HEK293T (cell line): ENCODE measurements at regions not wholly inside any gene's neighbourhood (a gene's known extent, or its start where the extent isn't known, plus 50 kb on each side); places are given as distances from the start of the nearest gene placed in this dataset.
"Not testable (repeated sequence)": the region's sequence is repeated elsewhere in the genome, so short reads cannot be mapped to it uniquely, and the experiment has no call there.

Source experiments
- CTCF ChIA-PET: fragments of 350-600 bp; formaldehyde crosslinking; extraction: SDS; loops from one replicate; lab custom pipeline; 2021; ENCODE audit warnings: antibody characterized with exemption, inconsistent platforms; lab: Yijun Ruan, JAX
- POLR2A ChIA-PET: fragments of 350-600 bp; formaldehyde crosslinking; extraction: SDS; loops from one replicate; lab custom pipeline; 2020; ENCODE audit warnings: antibody characterized with exemption, inconsistent platforms; lab: Yijun Ruan, JAX
- DNase-seq: peaks from one replicate; pipeline ENCODE4 v3.0.0; 2012; ENCODE audit warnings: mixed read lengths; ENCODE audit errors: extremely low spot score
- ARNT ChIP-seq: fragments of 450-650 bp; IDR thresholded peaks from 2 replicates; pipeline ENCODE4 v1.6.1; 2017; ENCODE audit warnings: mild to moderate bottlenecking
- BHLHE40 ChIP-seq: fragments of 450-650 bp; IDR thresholded peaks from 2 replicates; pipeline ENCODE4 v1.6.1; 2016; ENCODE audit warnings: mild to moderate bottlenecking, moderate library complexity, borderline replicate concordance
- CTBP1 ChIP-seq: fragments of 450-650 bp; IDR thresholded peaks from 2 replicates; pipeline ENCODE4 v1.6.1; 2016; ENCODE audit warnings: borderline replicate concordance
- ELF4 ChIP-seq: fragments of 450-650 bp; IDR thresholded peaks from 2 replicates; pipeline ENCODE4 v1.6.1; 2017; ENCODE audit warnings: antibody characterized with exemption
- FOXA1 ChIP-seq: fragments of 450-650 bp; IDR thresholded peaks from 2 replicates; pipeline ENCODE4 v1.6.1; 2016; ENCODE audit warnings: mild to moderate bottlenecking
- FOXK2 ChIP-seq: fragments of 450-650 bp; IDR thresholded peaks from 2 replicates; pipeline ENCODE4 v1.6.1; 2016; ENCODE audit warnings: mild to moderate bottlenecking
- FOXM1 ChIP-seq: fragments of 450-650 bp; IDR thresholded peaks from 2 replicates; pipeline ENCODE4 v1.6.1; 2017; ENCODE audit warnings: mild to moderate bottlenecking, borderline replicate concordance
- HDGF ChIP-seq: fragments of 450-650 bp; IDR thresholded peaks from 2 replicates; pipeline ENCODE4 v1.6.1; 2017; ENCODE audit warnings: antibody characterized with exemption, borderline replicate concordance
- L3MBTL2 ChIP-seq: fragments of 450-650 bp; conservative IDR thresholded peaks from 2 replicates; pipeline ENCODE4 v1.6.1; 2016; ENCODE audit warnings: mild to moderate bottlenecking
- LEF1 ChIP-seq: fragments of 450-650 bp; IDR thresholded peaks from 2 replicates; pipeline ENCODE4 v1.6.1; 2017; ENCODE audit warnings: mild to moderate bottlenecking, borderline replicate concordance
- NFRKB ChIP-seq: fragments of 450-650 bp; IDR thresholded peaks from 2 replicates; pipeline ENCODE4 v1.6.1; 2016; ENCODE audit warnings: mild to moderate bottlenecking, moderate library complexity
- SP1 ChIP-seq: fragments of 450-650 bp; IDR thresholded peaks from 2 replicates; pipeline ENCODE4 v1.6.1; 2017
- SUZ12 ChIP-seq: fragments of 450-650 bp; IDR thresholded peaks from 2 replicates; pipeline ENCODE4 v1.6.1; 2016; ENCODE audit warnings: mild to moderate bottlenecking
- TARDBP ChIP-seq: fragments of 450-650 bp; IDR thresholded peaks from 2 replicates; pipeline ENCODE4 v1.6.1; 2016
- ZNF384 ChIP-seq: fragments of 450-650 bp; IDR thresholded peaks from 2 replicates; pipeline ENCODE4 v1.6.1; 2016
- TF ChIP-seq, protein P1 (sequence below): fragments of 450-650 bp; IDR thresholded peaks from 2 replicates; pipeline ENCODE4 v1.6.1; 2016

DNA sequence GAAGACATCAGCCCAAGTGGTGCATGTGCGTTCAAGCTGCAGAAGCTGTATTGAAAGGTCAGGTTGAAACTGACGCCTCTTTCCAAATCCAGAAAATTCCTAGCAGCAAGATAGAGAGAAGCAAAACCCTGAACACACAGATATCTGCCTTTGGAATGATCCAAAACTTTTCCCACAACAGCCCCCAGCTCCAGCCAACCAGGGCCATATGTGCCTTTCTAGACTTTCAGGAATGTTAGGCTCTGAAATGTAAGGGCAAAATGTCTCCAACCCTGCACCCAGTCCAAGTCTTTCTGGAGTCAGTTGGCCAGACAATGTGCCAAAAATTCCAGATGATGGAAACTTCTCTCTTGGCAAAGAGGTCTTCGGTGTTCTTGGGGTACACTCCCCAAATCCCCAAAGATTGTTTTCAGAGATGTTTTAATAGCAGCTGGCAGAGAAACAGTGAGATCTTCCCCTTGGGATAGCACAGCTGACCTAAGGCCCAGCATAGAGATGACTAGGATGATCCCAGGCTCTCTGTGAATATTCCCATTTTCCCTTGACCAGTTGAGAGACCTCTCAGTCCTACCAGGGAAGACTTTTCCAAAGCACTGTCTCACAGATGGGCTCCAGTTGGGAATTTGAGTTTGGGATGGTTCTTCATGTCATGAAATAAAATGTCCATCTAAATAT lies 440.4 kb upstream of the CD180 start:
- POLR2A ChIA-PET: no interaction called here
- no peak for TF ChIP-seq L3MBTL2
- no peak for TF ChIP-seq SUZ12
- TF ChIP-seq FOXA1: no peak
- no peak for TF ChIP-seq NFRKB
- TF ChIP-seq ELF4: no peak
- TF ChIP-seq, protein P1, sequence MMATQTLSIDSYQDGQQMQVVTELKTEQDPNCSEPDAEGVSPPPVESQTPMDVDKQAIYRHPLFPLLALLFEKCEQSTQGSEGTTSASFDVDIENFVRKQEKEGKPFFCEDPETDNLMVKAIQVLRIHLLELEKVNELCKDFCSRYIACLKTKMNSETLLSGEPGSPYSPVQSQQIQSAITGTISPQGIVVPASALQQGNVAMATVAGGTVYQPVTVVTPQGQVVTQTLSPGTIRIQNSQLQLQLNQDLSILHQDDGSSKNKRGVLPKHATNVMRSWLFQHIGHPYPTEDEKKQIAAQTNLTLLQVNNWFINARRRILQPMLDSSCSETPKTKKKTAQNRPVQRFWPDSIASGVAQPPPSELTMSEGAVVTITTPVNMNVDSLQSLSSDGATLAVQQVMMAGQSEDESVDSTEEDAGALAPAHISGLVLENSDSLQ: no peak
- TF ChIP-seq FOXK2: no peak
- TF ChIP-seq ZNF384: no peak
- CTCF ChIA-PET: no interaction called here
- no peak for DNase-seq

DNA sequence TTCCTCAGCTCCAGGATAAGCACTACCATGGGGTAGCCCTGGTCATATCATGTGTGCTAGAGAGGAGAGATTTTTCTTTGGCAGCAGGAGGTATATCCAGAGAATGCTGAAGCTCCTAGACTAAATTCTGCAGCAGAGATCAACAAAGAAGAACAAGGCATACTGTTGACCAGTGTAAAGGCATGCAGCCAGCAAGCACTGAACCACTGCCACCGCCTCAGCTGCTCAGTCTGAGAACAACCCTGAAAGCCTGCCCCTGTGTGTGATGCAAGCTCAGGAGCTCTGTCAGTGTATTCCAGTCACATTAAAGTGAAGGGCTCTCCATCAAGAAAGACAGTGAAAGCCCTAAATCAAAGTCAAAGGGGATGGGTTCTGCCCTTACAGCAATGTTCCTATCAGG lies 439.5 kb upstream of the CD180 start:
- CTCF ChIA-PET: no interaction called here
- DNase-seq: no peak
- TF ChIP-seq, protein P1: no peak
- TF ChIP-seq FOXM1 (no peak), ARNT (no peak), CTBP1 (no peak)
- POLR2A ChIA-PET: no interaction called here

DNA sequence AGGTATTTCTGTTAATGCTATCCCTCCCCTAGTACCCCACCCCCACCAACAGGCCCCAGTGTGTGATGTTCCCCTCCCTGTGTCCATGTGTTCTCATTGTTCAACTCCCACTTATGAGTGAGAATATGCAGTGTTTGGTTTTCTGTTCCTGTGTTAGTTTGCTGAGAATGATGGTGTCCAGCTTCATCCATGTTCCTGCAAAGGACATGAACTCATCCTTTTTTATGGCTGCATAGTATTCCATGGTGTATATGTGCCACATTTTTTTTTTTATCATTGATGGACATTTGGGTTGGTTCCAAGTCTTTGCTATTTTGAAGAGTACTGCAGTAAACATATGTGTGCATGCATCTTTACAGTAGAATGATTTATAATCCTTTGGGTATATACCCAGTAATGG lies 430.5 kb upstream of the CD180 start:
- DNase-seq, CTCF ChIA-PET, POLR2A ChIA-PET: not testable (repeated sequence)

DNA sequence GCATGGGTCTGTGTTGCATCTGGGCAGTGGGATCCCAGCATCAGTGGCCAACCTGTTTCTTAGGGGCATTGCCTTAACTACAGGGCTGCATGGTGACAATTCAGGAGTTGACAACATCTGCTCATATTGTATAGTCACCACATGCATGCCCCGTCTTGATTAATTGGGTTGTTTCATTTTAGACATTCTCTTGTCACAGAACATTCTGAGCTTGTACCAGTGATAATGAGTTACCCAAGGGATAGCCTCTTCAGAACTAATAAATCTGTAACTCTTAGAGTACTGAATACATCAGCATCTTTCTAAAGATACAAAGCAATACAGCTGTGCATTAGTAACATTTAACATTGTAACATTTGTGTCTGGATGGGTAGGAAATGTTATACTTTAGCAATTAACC lies 426.5 kb upstream of the CD180 start:
- ChIA-PET POLR2A (no interaction called here), CTCF (no interaction called here)
- TF ChIP-seq LEF1 (no peak), CTBP1 (no peak), NFRKB (no peak), ELF4 (no peak), FOXK2 (no peak)

DNA sequence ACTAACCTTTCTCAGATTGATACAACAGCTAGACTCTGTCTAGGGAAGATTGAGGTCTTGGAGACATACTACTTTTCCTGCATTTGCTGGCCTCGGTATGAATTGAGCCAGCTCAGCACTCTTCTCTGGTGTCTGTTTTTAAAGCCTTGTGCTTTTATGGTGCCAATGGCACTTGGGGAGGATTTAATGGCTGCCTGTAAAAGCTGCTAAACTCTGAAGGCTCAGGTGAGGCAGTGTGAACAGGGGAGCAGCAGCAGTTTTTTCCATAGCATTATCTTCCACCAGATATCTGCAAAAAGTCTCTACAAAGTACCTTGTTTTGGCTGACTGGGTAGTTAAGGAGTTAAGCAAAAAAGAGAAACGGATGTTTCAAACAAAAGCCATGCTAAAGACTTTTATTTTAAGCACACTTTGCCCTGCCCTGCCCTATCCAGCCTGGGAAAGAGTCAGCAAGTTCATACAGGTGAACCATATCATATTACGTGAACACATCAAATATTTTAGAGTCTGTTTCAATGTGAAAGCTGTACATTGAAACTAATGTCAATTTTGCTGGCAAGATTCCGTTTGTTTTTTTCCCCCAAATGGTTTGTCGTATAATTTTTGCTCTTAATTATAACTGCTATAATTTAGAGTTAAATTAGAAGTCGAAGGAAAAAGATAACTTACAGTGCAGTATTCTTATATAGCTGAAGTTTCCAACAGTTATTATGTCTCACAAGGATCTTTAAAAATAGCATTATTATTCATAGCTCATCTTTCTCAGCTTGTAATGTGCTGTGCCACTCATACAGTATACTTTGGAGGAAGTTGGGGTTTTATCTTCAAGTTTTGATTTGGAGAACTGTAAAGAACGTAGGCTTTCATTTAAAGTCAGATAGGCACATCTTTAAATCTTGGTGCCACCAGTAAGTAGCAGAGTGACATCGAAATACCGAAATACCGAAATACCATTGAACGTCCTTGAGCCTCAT lies 424.1 kb upstream of the CD180 start:
- DNase-seq: no peak
- CTCF ChIA-PET: no interaction called here
- POLR2A ChIA-PET: no interaction called here
- TF ChIP-seq SUZ12 (no peak), SP1 (no peak), NFRKB (no peak), CTBP1 (no peak)

More for the DNA sequence above, 426.5 kb upstream of the CD180 start:
- no peak for DNase-seq

DNA sequence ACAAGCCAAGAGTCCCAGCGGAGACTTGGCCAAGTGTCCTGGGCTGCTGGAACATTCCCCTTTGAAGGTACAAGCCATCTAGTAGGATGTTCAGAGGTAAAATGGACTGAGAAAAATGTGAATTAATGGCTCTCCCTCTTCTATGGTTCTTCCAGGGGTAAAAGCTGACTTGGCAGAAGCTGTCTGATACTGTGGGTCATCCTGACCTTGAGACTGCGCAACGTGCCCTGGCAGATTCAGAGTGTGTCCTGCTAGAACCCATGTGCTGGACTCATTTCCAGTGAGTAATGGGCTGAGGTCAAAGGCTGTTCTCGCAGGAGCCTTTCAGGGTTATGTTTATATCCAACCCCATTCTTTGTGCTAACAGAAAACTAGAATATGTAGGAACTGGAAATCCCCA lies 423.0 kb upstream of the CD180 start:
- no peak for TF ChIP-seq ELF4
- no peak for TF ChIP-seq FOXA1
- TF ChIP-seq SP1: no peak
- no peak for TF ChIP-seq FOXM1
- no peak for TF ChIP-seq HDGF
- TF ChIP-seq FOXK2: no peak
- no peak for TF ChIP-seq BHLHE40
- TF ChIP-seq NFRKB: no peak
- no peak for TF ChIP-seq CTBP1
- no peak for TF ChIP-seq ARNT
- TF ChIP-seq TARDBP: no peak
- TF ChIP-seq SUZ12: no peak
- TF ChIP-seq LEF1: no peak
- no peak for TF ChIP-seq L3MBTL2
- TF ChIP-seq ZNF384: no peak
- TF ChIP-seq, protein P1: no peak
- CTCF ChIA-PET: no interaction called here
- POLR2A ChIA-PET: no interaction called here
- no peak for DNase-seq

DNA sequence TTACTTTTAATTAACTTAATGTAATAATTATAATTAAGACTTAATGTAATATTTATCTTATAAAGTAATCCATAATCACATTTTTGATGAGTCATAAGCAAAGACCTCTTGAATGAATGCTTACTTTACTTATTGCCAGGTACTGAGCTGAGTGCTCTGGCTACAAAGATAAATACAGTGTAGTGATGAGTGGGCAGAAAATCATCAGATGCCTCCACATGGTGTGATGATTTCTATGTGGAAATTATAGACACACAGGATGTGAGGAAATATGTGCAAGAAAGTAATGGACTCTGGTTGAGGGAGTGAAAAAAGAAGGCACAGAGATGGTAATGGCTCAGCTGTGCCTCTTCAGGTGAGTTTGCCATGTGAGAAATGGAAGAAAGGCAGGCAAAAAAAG lies 422.6 kb upstream of the CD180 start:
- no peak for DNase-seq
- no peak for TF ChIP-seq BHLHE40
- no peak for TF ChIP-seq L3MBTL2
- TF ChIP-seq CTBP1: no peak
- POLR2A ChIA-PET: no interaction called here
- CTCF ChIA-PET: no interaction called here
